ENCODE measurements at regions not wholly inside any gene's neighbourhood (a gene's known extent, or its start where the extent isn't known, plus 50 kb on each side); places are given as distances from the start of the nearest gene placed in this dataset.

- TF ChIP-seq, protein P1, sequence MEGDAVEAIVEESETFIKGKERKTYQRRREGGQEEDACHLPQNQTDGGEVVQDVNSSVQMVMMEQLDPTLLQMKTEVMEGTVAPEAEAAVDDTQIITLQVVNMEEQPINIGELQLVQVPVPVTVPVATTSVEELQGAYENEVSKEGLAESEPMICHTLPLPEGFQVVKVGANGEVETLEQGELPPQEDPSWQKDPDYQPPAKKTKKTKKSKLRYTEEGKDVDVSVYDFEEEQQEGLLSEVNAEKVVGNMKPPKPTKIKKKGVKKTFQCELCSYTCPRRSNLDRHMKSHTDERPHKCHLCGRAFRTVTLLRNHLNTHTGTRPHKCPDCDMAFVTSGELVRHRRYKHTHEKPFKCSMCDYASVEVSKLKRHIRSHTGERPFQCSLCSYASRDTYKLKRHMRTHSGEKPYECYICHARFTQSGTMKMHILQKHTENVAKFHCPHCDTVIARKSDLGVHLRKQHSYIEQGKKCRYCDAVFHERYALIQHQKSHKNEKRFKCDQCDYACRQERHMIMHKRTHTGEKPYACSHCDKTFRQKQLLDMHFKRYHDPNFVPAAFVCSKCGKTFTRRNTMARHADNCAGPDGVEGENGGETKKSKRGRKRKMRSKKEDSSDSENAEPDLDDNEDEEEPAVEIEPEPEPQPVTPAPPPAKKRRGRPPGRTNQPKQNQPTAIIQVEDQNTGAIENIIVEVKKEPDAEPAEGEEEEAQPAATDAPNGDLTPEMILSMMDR (IDR thresholded peaks at IDR 0.05) = no peak
- TF ChIP-seq POLR2AphosphoS5 (IDR thresholded peaks at IDR 0.05; ENCODE audit: insufficient read depth in 1 of 2, low read depth in 1 of 2) (no peak), POLR2A (IDR thresholded peaks at IDR 0.05) (no peak)
Measured at GRCh38 chr11:121886996-121887395, 229.0 kb downstream of the BLID start.

All from vagina (tissue), 2 donors.